Stimulated activated CD8-positive, alpha-beta memory T cell treated with anti-CD3 and anti-CD28 coated beads, Interleukin-7, amount 100 ng/mL, for 24 hours (primary cell): ENCODE measurements at regions not wholly inside any gene's neighbourhood (a gene's known extent, or its start where the extent isn't known, plus 50 kb on each side); places are given as distances from the start of the nearest gene placed in this dataset.
"Not testable (repeated sequence)": the region's sequence is repeated elsewhere in the genome, so short reads cannot be mapped to it uniquely, and the experiment has no call there.

Experiments used
- DNase-seq: peaks from one replicate; pipeline ENCODE4 v3.0.0-alpha.2; 2020; ENCODE audit warnings: low read depth

- DNase-seq: no peak
Measured at GRCh38 chr5:136458481-136458880, 93.1 kb upstream of the TRPC7 start.

GRCh38 chr5:136457390-136458013 is 92.2 kb upstream of the TRPC7 start:
- no peak for DNase-seq

GRCh38 chr5:136455409-136455808 is 90.1 kb upstream of the TRPC7 start:
- no peak for DNase-seq

GRCh38 chr5:136453986-136454758 is 88.8 kb upstream of the TRPC7 start:
- DNase-seq: no peak

GRCh38 chr5:136453199-136453598 is 87.9 kb upstream of the TRPC7 start:
- DNase-seq: no peak

- DNase-seq: not testable (repeated sequence)
Measured at GRCh38 chr5:136447576-136447975, 82.2 kb upstream of the TRPC7 start.

- no peak for DNase-seq
Measured at GRCh38 chr5:136446565-136446964, 81.2 kb upstream of the TRPC7 start.

GRCh38 chr5:136444099-136444498 is 78.8 kb upstream of the TRPC7 start:
- not testable (repeated sequence) for DNase-seq

GRCh38 chr5:136439367-136439766 is 74.0 kb upstream of the TRPC7 start:
- DNase-seq: no peak

GRCh38 chr5:136435946-136436543 is 70.7 kb upstream of the TRPC7 start:
- DNase-seq: no peak

GRCh38 chr5:136434795-136435194 is 69.5 kb upstream of the TRPC7 start:
- DNase-seq: no peak

GRCh38 chr5:136432705-136433104 is 67.4 kb upstream of the TRPC7 start:
- DNase-seq: no peak

- no peak for DNase-seq
Measured at GRCh38 chr5:136430081-136430480, 64.7 kb upstream of the TRPC7 start.

- DNase-seq: no peak
Measured at GRCh38 chr5:136427426-136427825, 62.1 kb upstream of the TRPC7 start.

GRCh38 chr5:136425921-136426320 is 60.6 kb upstream of the TRPC7 start:
- DNase-seq: no peak

- peak; percentile 16 for DNase-seq
Measured at GRCh38 chr5:136424835-136425584, 59.7 kb upstream of the TRPC7 start.

GRCh38 chr5:136423944-136424606 is 58.7 kb upstream of the TRPC7 start:
- DNase-seq: no peak

- no peak for DNase-seq
Measured at GRCh38 chr5:136420168-136420898, 55.0 kb upstream of the TRPC7 start.

- no peak for DNase-seq
Measured at GRCh38 chr5:136418301-136418700, 53.0 kb upstream of the TRPC7 start.
